GM19455 (cell line): ENCODE measurements at regions not wholly inside any gene's neighbourhood (a gene's known extent, or its start where the extent isn't known, plus 50 kb on each side); places are given as distances from the start of the nearest gene placed in this dataset.

ENCODE experiments used
- ATAC-seq: cut with Tn5 transposase; IDR thresholded peaks from one replicate; pipeline ENCODE4 v1.9.1; 2021; ENCODE audit not compliant: unreplicated experiment

DNA sequence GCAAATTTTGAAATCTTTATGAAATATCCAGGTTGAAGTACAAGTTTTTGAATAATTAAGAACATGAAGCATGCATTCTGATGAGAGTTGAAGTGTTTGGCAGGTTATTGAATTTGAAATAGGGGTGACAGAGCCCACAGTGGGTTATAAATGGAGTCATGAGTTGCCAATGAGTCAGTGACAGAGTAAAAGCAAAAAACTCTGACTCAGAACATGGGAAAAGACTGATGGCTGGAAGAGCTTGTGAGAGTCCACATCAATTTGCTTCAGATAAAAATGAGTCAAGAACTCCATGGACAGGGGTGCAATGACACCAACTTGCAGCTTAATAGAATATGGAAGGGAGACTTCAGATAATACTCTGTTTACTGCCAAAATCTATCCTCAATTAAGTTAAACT is 105.3 kb downstream of the SLC6A15 start:
- ATAC-seq, result no peak

DNA sequence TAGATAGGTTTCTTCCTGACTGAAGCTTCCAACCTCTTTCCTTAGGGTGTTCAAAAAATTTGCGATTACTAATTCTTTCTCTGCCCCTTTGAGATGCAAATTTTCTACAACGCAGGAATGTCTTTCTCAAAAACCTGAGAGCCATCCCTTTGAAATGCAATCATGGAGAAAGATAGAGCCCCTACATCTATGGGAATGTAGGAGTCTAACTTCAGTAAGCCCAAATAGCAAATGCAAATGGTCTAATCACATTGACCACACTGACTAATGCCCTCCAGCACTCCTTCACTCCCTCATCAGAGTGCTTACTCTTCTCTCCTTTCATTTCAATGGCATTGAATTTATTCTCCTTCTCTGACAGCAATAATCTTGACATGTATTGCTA is 107.1 kb downstream of the SLC6A15 start:
- no peak for ATAC-seq

DNA sequence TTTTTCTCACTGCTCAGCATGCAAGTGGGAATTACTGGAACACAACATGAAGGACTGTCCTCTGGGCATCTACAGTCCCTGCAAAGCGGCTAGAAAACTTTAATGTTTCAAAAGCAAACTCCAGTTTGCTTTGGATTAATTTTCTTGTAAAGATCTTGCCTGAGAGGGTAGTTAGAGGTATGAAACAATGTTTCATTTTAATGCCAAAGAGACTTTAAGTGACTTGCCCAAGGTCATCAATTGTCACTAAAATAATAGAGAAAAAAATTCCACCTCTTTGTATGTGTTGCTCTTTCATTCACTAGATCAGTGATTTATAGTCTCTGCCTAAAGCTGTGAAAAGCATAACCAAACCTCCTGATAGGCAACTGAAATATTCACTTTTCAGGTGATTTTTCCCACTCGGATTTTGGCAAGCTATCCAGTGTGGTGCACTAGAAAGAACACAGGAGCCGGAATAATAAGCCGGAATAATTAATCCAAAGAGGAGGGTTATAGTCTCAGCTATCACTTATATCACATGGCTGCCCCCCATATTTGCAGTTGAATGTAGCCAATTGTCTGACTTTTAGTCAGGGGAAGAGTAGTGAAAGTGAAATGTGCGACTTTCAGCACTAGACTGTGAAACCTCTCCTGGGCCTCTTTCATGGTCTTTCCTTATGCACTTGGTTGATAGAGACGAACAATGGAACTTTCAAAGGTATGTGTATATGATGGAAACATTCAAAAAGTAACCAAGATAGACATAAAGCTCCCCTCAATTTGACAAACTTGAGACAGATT is 107.7 kb downstream of the SLC6A15 start:
- no peak for ATAC-seq

DNA sequence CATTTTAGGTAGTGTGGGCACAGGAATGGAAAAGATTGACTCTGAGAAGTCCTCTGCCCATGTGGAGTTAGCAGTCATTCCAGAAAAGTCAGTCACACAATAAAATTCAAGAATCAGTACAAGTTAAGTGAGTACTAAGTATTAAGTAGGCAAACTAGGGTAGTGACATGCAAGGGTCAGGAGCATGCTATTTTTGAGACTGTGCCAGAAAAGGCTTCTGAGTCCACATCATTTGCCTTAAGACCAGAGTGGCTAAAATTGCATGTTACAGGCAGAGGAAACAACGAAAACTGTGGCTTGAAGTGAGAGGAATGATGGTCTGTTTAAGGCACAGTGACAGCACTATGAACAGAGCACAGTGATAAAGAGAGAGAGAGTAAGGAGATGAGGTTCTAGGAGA is 108.9 kb downstream of the SLC6A15 start:
- no peak for ATAC-seq

DNA sequence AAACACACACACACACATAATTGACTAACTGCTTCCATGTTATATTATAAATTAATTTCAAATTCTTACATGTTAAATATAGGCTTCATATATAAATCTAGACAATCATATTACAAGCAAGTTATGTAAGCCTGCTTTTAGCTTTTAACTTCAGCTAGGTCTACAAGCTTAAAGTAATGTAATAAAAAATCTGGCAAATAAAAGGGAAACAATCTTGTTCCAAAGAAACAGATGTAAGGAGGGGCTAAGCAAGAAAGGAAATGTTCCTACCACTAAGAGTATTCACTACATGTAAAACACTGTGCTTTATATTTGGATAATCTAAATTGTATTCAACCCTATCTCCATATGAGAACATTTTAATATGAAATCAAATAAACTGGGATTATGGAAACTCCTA is 110.4 kb downstream of the SLC6A15 start:
- no peak for ATAC-seq

DNA sequence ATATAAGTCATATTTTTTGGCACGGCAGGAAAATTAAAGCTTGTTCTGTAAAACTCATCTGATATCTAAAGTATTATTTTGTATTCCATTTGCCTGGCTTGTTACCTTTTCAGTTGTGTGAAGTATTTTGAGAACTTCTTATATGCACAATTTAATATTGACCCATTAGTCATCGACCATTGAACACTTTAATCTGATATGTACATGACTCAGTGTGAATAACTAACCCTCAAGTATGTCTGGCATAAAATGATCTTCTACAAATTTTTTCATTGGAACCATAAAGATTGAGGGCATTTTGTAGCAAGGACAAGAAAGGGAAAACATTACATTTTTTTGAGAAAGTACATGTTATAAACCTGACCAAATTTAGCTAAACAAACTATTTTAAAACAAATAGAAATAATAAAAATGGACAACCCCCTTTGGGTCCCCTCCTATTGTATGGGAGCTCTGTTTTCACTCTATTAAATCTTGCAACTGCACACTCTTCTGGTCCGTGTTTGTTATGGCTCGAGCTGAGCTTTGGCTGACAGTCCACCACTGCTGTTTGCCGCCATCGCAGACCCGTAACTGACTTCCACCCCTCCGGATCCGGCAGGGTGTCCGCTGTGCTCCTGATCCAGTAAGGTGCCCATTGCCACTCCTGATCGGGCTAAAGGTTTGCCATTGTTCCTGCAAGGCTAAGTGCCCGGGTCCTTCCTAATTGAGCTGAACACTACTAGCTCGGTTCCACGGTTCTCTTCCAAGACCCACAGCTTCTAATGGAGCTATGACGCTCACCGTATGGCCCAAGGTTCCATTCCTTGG is 118.8 kb downstream of the SLC6A15 start:
- ATAC-seq, result no peak

DNA sequence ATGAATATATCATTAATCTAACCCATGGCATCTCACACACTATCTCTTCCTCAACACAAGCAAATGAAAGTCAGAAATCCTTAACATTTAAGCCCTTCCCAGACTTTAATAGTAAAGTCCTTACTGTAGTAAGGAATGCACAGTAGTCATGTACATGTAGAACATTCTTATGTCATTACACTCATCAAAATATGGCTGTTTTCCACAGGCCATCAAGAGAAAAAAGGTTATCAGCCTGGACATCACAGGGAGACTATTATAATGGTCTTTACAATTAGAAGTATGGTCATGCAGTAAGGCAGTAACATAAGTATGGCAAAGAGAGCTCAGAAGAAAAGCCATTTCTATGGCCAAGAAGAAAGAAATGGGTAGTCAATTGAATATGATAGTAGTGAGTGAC is 121.2 kb downstream of the SLC6A15 start:
- ATAC-seq, result no peak

DNA sequence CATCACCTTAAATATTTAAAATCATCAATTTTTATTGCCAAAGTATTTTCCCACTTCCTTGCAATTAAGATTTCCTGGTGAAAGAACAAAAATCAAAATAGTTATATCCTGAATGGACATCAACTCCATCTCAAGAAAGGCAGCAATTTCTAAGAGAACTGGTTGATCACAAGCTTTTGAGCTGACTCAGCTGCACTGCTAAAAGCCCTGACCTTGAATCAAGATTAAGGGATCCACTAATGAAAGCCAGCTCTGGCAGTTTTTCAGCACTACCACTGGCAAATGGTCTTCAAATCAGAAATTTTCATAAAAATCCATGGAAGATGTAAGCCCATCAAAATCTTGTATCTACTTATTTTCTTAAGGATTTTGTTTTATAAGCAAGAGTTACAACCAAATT is 123.4 kb downstream of the SLC6A15 start:
- ATAC-seq, result no peak

DNA sequence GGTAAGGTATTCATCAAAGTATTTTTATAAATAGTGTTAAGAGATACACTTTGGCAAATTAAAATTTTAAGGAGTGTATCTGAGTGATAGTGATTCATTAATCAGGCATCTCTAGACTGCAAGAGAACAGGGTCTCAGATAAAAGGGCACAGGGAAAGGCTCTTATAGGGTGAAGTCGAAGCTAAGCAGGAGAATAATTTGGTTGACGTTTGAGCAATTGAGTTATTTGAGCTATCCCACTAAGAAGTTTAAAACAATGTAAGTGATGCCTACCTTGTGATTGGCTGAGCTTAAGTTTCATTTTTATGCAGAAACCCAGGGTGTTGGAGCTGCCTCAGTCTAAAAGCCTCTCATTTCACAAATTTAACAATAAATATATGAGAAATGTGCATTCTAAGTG is 125.3 kb downstream of the SLC6A15 start:
- no peak for ATAC-seq

DNA sequence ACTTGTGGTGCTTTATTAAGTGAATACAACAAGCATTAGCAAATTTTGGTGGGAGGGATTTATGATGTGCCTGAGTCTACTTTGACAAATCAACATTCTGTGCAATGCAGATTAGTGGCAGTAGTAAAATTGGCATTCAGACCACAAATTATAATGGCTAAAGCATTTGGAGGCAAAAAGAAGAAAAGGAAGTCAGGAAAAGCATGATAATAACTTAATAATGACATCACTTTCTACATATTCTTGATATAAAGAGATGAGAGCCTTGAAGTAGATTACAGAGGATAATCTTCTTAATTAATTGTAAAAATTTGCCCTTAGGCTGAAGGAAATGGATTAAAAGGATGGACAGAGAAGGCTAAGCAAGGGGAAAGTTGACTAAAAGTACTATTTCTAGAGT is 126.0 kb downstream of the SLC6A15 start:
- no peak for ATAC-seq

DNA sequence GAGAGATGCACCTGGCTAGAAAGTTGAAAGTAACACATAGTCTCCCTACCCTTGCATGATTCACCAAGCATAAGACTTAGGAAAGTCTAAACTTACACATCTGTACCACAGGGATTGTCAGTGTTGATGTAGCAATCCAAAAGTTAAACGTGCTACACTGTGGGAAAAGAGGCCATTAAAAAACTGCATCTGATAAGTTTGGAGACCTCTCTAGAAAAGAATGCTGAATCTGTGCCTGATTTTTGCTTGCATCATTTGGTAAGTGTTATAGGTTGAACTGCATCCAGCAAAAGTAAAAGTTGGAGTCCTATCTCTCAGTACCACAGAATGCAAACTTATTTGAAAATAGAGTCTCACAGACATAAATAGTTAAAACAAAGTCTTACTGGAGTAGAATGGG is 126.6 kb downstream of the SLC6A15 start:
- ATAC-seq, result no peak

DNA sequence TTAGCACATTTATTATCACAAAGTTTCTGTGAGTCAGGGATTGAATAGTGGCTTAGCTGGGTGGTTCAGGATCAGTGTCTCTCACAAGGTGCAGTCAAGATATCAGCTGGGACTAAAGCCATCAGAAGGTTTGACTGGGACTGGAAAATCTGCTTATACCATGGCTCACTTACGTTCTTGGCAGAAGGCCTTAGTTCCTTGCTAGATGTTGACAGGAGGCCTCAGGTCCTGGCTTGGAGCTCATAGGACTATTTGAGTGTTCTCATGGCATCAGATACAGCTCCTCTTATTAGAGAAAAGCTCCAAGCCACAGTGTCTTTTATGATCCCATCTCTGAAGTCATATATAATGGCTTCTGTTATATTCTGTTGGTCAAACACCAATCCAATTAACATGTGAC is 127.3 kb downstream of the SLC6A15 start:
- no peak for ATAC-seq

DNA sequence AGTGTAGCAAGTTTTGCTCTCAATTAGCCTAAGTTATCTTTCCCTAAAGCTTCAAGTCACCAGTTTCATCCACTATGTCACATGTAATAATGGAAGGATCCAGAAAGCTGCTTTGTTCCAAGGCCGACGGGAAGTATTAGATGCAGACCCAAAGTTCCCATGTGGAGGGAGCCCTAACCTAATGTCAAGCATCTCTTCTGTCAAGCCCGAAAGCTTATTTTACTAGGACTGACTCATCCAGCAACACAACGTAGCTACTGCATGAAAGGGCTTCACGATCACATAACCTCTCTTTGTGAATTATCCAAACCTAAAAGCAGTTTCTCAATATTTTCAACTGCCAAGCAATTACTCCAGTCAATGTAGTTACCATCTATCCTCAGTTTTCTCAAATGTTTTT is 133.4 kb downstream of the SLC6A15 start:
- no peak for ATAC-seq

DNA sequence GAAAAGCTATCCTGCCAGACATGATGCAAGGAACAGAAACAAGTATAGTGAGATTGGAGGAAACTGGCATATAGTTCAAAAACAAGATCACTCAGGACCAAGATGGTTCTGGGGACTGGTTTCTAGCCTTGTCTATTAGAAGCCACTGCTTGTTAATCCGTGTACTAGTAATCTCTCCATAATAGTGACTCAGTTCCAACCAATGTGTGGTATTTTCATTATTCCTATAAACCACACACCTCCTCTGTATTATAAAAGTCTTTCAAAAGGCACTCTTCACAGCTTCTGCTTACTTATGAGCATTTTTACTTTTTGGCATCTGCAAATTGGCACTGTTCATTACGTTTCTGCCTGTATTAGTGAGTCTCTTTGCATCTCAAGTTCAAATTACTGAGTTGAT is 140.3 kb downstream of the SLC6A15 start:
- ATAC-seq, result no peak

DNA sequence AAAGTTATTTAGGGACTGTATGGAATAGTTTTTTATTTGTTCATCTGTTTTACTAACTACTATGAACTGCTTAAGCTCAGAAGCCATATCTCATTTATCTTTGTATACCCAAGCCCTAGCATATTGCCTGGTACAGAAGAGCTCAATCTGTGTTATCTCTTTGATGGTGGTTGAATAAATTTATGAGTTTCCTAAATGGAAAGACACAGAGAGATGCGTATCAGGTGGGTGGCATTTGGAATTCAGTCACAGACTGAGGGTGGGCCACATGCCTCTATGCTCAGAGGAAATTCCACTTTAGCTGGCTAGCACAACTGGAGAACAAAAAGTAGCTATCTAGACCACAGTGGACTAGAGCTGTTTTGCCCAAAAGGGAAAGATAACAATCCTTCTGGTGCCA is 145.5 kb downstream of the SLC6A15 start:
- ATAC-seq, result no peak

DNA sequence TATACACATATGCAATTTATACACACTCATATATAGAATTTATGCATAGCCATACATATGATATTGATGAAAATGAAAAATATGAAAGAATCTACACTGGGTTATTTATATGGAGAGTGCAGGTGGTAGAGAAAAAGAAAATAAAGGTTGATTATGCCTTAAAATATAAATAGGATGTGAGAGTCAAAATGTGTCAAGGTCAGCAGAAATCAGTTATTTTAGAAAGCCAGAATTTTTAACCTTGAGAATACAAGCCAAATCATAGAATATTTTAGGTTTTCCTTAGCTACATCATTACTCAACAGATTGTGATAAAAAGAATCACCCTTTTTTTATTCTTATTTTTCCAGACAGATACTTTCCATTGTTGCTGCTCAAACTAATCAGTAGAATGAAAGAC is 146.2 kb downstream of the SLC6A15 start:
- ATAC-seq, result no peak

DNA sequence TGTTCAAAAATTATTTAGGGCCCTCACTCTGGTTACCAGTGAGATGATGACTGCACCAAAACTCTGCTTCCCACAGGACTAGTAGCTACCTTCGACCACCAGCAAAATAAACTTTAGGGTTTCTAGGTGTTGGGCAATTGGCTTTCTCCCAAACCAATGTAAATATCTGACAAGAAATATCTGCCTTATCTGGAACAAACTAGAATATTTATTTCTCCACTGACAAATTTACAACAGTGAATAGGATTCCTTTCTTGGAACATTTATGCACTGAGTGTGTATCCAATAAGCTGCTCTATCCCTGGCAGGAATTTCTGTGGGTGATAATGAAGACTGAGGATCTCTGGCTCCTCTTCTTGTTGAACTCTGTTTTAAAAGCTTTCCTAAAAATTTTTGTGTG is 148.6 kb downstream of the SLC6A15 start:
- no peak for ATAC-seq

DNA sequence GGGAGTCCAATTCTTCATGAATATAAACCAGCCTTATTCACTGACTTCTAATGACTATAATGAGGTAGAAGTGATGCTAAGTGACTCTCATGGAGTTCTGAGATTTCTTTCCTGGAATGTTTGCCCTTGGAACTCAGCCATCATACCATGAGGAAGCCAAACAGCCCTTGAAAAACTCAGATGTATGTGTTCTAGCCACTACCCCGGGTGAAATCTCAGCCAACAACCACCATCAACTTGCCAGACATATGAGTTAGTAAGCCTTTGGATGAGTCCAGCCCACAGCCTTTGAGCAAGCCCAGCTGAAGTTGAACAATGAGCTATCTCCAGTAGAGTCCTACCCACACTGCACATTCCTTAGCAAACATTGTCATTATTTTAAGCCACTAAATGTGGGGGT is 149.5 kb downstream of the SLC6A15 start:
- ATAC-seq, result no peak

DNA sequence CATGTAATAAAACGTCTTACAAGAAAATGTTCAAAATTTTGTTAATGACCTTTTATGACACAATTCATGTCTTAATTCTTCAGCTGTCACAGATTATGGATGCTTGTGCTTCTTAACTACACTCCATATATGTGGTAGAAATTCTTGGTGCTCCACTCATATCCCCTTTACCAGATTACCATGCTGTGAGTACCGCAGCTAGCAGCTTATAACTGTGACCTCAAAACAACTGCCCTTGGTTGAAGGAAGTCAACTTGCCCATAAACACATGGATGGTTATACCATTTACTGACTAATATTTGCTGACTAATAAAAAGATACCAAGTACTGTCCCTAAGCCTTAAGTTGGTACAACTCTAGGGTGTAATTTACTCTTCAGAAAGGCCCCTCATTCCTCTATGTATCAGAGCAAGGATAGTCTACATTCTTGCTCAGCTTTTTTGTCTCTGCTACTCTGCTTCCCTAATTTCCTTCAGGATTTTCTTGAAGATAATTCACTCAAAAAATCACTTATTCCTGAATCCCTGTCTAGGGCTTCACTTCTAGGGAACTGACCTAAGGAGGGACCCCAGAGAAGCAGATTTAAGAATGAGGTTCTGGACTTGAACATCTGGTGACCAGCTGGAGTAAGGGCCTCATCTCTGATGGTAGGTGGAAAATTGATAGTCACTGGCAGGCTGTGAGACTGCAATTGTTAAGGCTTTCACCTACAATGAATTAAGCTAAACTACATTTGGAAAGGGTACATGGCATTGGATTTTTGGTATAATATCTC is 152.3 kb downstream of the SLC6A15 start:
- ATAC-seq, result no peak

DNA sequence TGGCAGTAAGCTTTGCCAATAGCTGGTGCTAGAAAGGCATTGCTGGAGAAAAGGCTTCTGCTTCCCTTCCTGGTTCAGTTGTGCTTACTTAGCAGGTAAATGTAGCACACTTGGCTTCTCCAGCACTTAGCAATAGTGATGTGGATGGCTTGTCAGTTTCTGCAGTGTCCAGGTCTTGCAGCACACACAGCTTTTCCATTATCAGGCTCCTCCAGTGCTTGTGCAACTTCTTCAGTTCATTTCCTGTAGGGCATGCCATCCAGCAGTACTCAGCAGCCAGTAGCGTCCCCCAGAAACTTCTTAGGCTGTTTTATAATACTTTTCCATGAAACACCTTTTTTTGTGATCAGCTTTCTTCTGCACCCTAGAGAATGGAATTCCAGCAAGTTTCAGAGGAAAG is 154.6 kb downstream of the SLC6A15 start:
- no peak for ATAC-seq

DNA sequence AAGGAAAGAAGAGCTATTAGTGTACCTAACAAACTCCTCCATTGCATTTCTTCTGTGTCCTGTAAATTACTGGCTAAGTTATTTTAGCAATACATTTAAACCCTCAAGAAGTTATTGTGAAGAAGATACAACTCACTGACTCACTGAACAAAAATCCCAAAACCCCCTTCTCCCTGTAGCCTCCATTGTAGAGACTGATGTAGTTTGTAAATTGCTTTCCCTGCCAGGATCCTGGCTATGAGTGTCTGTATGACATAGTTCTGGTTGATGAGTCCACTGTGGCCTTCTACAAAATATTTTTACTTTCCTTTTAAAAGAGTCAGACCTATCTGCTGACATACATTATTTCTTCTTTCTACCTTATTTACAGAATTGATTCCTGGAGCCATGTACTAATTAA is 155.6 kb downstream of the SLC6A15 start:
- ATAC-seq, result no peak

DNA sequence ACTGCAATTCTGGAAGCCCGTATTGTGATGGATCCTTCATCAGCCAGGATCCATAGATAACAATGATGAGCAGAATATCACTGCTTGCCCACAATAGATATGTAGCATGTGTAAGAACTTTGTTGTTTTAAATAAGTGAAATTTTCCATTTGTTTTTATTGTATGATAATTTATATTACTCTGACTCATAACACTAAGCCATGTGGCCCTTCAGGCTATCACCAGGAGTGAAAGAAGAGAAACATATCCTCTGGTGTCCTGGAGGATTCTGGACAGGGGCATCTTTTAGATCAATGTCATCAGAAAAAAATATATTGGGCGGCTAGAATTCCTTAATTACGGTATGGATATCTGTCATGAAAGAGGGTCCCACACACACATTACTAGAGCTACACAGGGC is 167.5 kb downstream of the SLC6A15 start:
- ATAC-seq, result no peak
